OCI-LY7 (cell line): ENCODE measurements at regions not wholly inside any gene's neighbourhood (a gene's known extent, or its start where the extent isn't known, plus 50 kb on each side); places are given as distances from the start of the nearest gene placed in this dataset.

Experiments
- EZH2phosphoT487 ChIP-seq: fragments of 200-600 bp; sonication (generic); IDR thresholded peaks from 2 replicates; pipeline ENCODE4 v1.6.1; 2018; ENCODE audit warnings: low read depth, borderline replicate concordance, mild to moderate bottlenecking, mixed run types, antibody characterized with exemption, low read length, moderate library complexity, mixed read lengths
- TF ChIP-seq, protein P1 (sequence below): fragments of 200-600 bp; sonication (generic); conservative IDR thresholded peaks from 2 replicates; pipeline ENCODE4 v1.5.1; 2014; ENCODE audit warnings: mild to moderate bottlenecking, antibody characterized with exemption, low read length, moderate library complexity, mixed read lengths

DNA sequence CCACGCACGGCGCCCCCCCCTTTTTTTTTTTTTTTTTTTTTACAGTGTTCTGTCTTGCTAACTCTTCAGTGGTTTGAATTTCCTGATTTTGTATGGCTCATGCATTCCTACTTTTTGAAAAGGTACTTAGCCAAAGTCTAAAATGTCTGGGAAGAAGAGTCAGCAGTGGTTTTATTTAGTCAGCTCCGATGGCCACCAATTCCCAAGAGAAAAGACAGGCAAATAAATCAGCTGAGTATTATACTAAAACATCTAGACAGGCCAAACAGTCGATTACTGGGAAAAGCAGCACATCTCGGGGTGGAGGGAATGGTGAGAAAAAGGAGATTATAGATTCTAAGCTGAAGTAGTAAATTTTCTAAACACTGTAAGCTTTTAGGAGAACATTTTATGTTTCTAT, 192.5 kb upstream of the ZRANB2 start:
- TF ChIP-seq, protein P1, sequence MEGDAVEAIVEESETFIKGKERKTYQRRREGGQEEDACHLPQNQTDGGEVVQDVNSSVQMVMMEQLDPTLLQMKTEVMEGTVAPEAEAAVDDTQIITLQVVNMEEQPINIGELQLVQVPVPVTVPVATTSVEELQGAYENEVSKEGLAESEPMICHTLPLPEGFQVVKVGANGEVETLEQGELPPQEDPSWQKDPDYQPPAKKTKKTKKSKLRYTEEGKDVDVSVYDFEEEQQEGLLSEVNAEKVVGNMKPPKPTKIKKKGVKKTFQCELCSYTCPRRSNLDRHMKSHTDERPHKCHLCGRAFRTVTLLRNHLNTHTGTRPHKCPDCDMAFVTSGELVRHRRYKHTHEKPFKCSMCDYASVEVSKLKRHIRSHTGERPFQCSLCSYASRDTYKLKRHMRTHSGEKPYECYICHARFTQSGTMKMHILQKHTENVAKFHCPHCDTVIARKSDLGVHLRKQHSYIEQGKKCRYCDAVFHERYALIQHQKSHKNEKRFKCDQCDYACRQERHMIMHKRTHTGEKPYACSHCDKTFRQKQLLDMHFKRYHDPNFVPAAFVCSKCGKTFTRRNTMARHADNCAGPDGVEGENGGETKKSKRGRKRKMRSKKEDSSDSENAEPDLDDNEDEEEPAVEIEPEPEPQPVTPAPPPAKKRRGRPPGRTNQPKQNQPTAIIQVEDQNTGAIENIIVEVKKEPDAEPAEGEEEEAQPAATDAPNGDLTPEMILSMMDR: no peak
- TF ChIP-seq EZH2phosphoT487: no peak
